ENCODE measurements at regions not wholly inside any gene's neighbourhood (a gene's known extent, or its start where the extent isn't known, plus 50 kb on each side); places are given as distances from the start of the nearest gene placed in this dataset.
"Not testable (repeated sequence)": the region's sequence is repeated elsewhere in the genome, so short reads cannot be mapped to it uniquely, and the experiment has no call there.

- no peak for FAIRE-seq
Observed at GRCh38 chr6:9361749-9362148, 926.4 kb upstream of the SLC35B3 start.

- FAIRE-seq, result no peak
Observed at GRCh38 chr6:9360881-9361280, 925.5 kb upstream of the SLC35B3 start.

GRCh38 chr6:9347608-9348007, 912.3 kb upstream of the SLC35B3 start:
- no peak for FAIRE-seq

GRCh38 chr6:9346923-9347322, 911.6 kb upstream of the SLC35B3 start:
- no peak for FAIRE-seq

GRCh38 chr6:9335431-9335830, 900.1 kb upstream of the SLC35B3 start:
- no peak for FAIRE-seq

- FAIRE-seq, result no peak
Observed at GRCh38 chr6:9334979-9335378, 899.6 kb upstream of the SLC35B3 start.

- no peak for FAIRE-seq
Observed at GRCh38 chr6:9332241-9332780, 897.0 kb upstream of the SLC35B3 start.

GRCh38 chr6:9316831-9317230, 881.5 kb upstream of the SLC35B3 start:
- no peak for FAIRE-seq

- FAIRE-seq, result no peak
Observed at GRCh38 chr6:9315966-9316650, 880.8 kb upstream of the SLC35B3 start.

- no peak for FAIRE-seq
Observed at GRCh38 chr6:9308284-9308683, 872.9 kb upstream of the SLC35B3 start.

- FAIRE-seq, result no peak
Observed at GRCh38 chr6:9307786-9308185, 872.4 kb upstream of the SLC35B3 start.

- FAIRE-seq, result no peak
Observed at GRCh38 chr6:9307187-9307586, 871.8 kb upstream of the SLC35B3 start.

GRCh38 chr6:9295644-9296043, 860.3 kb upstream of the SLC35B3 start:
- no peak for FAIRE-seq

GRCh38 chr6:9292975-9293374, 857.6 kb upstream of the SLC35B3 start:
- FAIRE-seq, result no peak

- not testable (repeated sequence) for FAIRE-seq
Observed at GRCh38 chr6:9290342-9290741, 855.0 kb upstream of the SLC35B3 start.

- FAIRE-seq, result no peak
Observed at GRCh38 chr6:9272671-9273070, 837.3 kb upstream of the SLC35B3 start.

- no peak for FAIRE-seq
Observed at GRCh38 chr6:9266741-9267140, 831.4 kb upstream of the SLC35B3 start.

- peak; percentile 21 for FAIRE-seq
Observed at GRCh38 chr6:9257215-9257614, 821.9 kb upstream of the SLC35B3 start.

- no peak for FAIRE-seq
Observed at GRCh38 chr6:9254251-9254650, 818.9 kb upstream of the SLC35B3 start.

- no peak for FAIRE-seq
Observed at GRCh38 chr6:9252799-9253198, 817.5 kb upstream of the SLC35B3 start.

GRCh38 chr6:9250852-9251251, 815.5 kb upstream of the SLC35B3 start:
- no peak for FAIRE-seq

- no peak for FAIRE-seq
Observed at GRCh38 chr6:9248133-9248532, 812.8 kb upstream of the SLC35B3 start.

- no peak for FAIRE-seq
Observed at GRCh38 chr6:9240861-9241260, 805.5 kb upstream of the SLC35B3 start.

- FAIRE-seq, result no peak
Observed at GRCh38 chr6:9236443-9236842, 801.1 kb upstream of the SLC35B3 start.

GRCh38 chr6:9233686-9234085, 798.3 kb upstream of the SLC35B3 start:
- no peak for FAIRE-seq

Data from A204.1 (cell line).